ENCODE measurements at regions not wholly inside any gene's neighbourhood (a gene's known extent, or its start where the extent isn't known, plus 50 kb on each side); places are given as distances from the start of the nearest gene placed in this dataset.

DNA sequence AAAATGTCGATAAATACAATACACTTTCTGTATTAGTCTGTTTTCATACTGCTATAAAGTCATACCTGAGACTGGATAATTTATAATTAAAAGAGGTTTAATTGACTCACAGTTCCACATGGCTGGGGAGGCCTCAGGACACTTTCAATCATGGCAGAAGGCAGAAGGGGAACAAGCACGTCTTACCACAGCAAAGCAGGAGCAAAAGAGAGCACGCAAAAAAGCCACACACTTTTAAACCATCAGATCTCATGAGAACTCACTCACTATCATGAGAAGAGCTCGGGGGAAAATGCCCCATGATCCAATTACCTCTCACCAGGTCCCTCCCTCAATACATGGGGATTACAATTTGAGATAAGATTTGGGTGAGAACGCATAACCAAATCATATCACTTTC, 256.7 kb downstream of the ANAPC1 start:
- DNase-seq, result no peak

DNA sequence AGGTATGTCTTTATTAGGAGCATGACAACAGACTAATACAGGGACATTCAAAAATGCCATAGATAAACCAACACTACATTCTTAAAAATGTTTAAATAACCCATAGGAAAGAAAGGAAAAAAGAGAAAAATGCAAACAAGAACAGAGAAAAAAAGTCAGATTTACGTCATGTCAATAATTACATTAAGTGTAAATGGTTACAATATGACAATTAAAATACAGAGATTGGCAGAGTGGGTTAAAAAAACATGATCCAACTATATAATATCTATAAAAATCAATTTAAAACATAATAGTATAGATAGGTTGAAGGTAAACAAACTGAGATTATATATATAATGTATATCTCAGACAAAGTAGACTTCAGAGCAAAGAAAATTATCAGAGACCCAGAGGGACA, 255.8 kb downstream of the ANAPC1 start:
- no peak for DNase-seq

DNA sequence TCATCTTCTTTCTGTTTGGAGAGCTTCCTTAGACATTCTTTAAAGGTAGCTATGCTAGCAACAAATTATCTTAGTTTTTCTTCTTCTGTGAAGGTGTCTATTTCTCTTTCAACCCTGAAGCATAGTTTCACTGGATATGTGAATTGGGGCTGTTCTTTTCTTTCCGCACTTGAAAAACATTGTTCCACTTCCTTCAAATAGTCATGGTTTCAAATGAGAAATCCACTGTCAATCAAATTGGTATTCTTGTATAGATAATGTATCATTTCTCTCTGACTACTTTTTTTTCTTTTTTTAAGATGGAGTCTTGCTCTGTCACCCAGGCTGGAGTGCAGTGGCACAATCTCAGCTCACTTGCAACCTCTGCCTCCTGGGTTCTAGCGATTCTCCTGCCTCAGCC, 254.0 kb downstream of the ANAPC1 start:
- no peak for DNase-seq

DNA sequence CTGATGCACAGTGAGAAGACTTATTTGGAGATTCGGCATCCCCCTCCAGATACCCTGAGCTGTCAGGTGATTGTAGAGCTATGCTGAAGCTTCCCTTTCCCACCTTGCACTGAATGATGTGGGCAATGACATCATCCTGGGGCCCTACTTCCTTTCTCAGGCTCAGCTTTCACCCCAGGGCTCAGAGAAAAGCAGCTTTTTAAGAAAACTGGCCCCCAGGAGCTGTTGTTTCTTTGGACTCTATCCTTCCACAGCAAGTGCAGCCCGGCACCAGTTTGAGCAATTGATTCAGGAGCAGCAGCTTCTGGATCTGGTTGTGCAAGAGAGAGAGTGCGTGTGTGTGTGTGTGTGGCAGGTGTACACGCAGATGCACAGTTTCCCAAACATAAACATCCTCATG, 251.3 kb downstream of the ANAPC1 start:
- DNase-seq, result no peak

DNA sequence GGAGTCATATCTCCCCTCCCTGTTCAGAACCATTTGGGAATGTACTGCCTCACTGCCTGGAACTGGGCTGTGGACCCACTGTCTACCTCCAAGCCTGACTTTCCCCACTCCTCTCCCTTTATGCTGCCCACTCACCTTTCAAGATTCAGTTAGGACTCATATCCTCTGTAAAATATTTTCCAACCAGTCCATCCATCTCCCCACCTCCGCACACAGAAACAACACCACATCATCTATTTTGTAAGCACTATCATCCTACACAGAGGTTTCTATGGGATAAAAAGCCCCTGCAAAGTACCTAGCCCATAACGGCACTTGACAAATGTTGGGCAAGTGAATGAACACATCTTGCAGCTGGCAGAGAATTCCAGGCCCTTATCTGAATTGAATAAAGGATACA, 250.8 kb downstream of the ANAPC1 start:
- DNase-seq, result no peak

DNA sequence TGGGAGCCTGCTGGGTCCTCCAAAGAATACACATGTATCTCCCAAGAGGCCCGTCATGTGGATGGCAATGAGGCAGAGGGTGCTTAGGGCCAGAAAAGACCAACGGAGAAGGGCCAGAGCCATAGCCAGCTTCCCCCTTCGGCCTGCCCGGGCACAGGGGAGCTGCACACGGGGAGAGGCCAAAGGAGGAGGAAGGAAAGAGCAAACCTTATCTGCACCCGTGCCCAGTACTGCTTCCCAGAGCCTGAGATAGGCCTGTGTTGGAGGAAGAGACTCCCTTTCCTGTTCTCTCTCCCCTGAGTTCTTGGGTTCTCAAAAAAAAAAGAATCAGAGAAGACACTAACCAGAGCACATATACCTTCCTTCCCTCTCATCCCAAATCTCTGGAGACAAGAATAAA, 250.3 kb downstream of the ANAPC1 start:
- DNase-seq, result no peak

DNA sequence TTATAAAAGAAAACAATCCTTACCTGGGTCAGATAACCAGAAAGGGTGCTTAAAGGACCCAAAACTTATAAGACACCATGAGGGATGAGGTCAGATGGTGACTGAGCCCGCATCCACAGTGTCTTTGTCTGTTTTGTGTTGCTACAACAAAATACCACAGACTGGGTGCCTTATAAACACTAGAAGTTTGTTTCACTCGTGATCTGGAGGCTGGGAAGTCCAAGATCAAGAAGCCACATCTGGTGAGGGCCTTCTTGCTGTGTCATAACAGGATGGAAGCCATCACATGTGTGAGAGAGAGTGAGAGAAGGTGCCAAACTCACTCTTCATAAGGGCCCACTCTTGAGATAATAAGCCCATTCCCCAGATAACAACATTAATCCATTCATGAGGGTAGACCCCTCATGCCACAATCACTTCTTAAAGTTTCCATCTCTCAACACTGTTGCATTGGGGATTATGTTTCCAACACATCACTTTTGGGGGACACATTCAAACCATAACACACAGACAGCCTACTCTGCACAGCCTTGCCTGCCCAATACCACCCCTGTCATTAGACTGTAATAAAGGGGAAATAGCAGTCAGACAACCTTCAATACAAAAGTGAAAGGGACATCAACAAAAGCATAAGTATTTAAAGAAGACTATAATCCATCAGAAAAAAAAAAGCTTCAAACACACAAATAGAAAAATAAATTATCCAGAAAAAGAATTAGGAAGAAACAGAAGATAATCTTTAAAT, 249.8 kb downstream of the ANAPC1 start:
- DNase-seq, result no peak

DNA sequence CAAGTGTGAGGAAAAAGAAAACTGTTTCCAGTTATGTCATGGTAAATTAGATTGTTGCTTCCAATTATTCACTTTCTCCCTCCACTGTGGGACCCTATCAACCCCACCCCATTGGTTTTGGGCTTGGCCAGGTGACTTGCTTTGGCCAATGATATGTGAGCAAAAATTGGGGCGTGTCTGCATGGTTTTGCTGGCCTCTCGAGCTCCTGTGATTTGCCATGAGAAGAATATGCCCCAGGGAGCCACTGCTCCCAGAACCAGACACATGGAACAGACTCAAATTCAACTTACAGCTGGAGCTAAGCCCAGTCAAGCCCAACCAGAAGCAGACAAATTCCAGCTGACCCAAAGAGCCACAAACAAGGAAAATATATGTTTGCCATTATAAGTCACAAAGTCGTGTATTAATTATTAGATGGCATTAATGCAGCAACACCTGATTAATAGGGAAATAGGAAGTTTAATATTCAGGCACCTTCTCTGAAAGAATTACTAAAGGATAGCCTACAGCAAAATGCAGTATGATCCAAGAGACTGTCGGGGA, 248.9 kb downstream of the ANAPC1 start:
- DNase-seq, result no peak

DNA sequence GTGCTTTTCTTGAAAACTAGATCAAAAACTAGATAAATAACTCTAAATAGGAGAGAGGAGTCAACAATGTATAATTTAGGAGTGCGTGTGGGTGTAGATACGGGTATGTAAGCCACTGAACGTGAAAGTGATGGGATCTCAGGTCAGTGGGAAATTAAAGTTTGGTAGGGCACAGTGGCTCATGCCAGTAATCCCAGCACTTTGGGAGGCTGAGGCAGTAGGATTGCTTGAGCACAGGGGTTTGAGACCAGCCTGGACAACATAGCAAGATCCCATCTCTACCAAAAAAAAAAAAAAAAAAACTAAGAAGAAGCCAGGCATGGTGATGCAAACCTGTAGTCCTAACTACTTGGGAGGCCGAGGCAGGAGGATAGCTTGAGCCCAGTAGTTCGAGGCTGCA, 247.1 kb downstream of the ANAPC1 start:
- DNase-seq, result no peak

DNA sequence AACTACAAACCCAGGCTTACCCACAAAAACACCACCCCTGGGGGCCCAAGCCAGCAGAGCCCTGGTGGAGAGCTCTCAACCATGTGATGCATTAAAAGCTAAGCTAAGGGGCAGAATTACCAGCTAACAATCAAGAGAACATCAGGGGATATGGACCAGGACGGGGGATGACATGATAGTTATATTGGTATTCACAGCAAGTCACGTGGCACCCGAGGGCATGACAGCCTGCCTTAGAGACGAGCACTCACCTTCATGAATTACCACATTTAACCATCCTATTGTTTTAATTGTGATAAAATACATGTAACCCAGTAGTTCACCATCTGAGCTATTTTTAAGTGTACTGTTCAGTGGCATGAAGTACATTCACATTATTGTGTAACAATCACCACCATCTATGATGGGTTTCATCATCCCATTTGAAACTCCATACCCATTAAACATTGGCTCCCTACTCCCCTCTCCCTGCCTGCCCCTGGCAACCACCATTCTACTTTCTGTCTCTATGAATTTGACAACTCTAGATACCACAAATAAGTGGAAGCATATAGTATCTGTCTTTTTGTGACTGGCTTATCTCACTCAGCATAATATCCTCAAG, 245.6 kb downstream of the ANAPC1 start:
- no peak for DNase-seq

DNA sequence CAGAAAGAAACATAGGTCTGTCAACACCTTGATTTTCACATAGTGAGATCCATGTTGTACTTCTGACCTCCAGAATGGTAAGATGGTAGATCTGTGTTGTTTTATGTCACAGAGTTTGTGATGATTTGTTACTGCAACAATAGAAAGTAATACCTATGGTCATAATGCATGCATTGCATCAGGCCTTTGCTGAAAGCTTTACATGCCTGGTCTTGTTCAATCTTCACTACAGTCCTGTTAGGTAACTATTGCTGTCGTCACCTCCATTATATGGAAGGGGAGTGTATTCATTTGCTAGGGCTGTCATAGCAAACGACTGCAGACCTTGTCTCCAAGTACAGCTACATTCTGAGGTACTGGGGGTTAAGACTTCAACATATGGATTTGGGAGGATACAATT, 243.5 kb downstream of the ANAPC1 start:
- no peak for DNase-seq

DNA sequence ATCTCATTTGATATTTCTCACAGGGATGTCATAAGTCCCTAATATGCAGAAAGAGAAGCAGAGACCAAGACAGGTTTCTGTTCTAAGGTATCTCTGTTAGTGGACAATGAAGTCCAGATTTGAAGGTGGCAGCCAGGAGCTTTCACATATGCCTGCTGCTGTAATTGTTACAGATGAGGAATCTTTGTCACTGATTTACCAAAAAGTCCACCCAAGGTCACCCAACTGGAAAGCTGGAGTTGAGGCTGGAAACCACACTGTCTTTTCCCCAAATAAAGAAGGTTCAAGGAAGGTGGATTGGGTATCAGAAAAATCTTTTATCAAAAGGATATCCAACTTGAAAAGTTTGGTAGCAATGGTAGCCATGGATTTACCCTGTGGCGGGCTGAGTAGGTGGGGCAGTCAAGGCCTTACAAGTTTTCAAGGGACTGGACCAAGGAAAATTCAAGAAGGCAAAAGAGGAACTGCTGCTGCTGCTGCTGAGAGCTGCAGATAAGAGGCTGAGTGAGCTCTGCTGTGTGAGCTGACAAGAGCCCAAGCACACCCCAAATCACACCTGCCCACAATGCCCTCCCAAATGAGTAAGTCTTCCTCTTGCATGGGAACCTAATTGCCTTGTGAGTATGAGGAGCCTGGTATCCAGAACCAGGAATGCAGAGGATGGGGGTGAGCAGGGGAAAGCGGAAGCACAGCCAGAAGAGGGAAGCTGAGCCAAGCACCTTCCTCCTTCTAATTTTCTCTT, 241.2 kb downstream of the ANAPC1 start:
- DNase-seq, result no peak

DNA sequence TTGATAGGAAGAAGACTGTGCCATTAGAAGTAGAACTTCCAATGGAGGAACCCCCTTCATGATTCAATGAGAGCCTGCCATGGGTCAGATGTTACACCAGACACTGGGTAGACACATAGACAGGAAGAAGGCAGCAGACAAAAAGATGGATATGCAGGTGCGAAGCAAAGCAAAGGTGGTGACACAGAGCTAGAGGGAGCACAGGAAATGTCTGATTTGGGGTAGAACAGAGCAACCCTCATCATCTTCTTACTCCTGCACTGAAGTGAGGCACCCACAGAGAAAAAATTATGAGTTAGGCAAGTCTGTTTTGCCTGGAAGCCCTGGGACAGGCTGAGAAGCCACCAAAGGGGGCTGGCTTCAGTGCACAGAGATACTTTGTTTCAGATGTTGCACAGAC, 240.2 kb downstream of the ANAPC1 start:
- DNase-seq, result no peak

DNA sequence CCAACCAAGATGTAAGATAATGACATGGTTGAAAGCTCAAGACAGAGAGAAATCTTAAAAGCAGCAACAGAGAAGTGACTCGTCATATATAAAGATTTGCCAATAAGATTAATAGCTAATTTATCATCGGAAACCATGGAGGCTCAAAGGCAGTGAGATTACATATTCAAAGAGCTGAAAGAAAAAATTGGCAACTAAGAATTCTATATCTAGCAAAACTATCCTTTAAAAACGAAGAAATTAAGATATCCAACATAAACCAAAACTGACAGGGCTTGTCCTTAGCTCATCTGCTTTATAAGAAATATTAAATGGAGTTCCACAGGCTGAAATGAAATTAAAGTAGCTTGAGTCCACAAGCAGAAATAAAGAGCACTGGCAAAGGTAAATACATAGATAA, 236.6 kb downstream of the ANAPC1 start:
- DNase-seq, result no peak

DNA sequence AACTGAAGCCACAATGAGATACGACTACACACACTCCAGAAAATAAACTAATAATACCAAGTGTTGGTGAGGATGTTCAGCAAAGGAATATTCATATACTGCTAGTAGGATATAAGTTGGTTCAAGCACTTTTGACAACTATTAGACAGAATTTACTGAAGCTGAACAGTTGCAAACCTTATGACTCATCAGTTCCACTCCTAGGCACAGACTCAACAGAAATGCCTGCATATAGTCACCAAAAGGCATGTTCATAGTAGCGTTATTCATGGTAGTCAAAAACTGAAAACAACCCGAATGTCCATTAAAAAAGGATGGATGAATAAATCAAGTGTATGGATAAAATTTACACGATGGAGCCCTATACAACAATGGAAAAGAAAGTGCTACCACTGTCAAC, 232.0 kb downstream of the ANAPC1 start:
- no peak for DNase-seq

DNA sequence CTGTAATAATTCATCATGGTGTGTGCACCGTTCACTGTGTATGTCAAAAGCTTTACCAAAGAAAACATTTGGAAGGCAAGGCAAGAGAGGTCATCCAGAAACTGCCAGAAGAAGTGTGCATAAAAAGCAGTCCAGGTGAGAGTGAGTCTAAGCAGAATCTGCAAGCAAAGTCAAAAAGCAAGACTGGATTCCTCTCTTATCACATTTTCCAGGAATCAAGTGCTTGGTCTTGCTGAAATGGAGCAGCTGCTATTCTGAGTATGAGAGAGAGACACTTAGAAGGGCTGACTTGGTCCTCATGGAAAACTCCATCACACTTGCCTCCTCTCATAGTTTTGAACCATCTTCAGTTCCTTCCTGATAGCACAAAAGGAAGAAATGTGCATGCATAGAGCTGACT, 231.3 kb downstream of the ANAPC1 start:
- DNase-seq, result no peak

DNA sequence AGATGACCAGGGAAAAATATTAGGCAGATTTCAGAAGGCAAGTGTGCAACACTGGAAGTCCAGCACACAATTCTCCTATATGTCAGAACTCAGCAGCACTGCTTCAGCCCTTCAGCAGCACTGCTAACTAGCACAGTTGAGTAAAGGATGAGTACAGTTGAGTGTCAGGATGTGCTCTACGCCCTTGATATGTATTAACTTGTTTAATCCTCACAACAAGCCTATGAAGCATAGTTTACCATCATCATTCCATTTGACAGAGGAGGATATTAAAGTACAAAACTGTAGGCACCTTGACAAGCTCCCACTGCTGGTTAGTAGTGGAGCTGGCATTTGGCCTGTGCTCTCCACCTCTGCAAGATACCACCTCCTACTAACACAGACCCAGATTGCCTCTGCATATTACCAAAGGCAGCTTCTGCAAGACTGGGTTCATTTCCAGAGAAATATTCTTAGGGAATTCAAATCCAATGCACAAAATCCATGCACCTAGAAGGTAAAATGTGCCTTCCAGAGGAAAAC, 230.8 kb downstream of the ANAPC1 start:
- DNase-seq, result no peak

DNA sequence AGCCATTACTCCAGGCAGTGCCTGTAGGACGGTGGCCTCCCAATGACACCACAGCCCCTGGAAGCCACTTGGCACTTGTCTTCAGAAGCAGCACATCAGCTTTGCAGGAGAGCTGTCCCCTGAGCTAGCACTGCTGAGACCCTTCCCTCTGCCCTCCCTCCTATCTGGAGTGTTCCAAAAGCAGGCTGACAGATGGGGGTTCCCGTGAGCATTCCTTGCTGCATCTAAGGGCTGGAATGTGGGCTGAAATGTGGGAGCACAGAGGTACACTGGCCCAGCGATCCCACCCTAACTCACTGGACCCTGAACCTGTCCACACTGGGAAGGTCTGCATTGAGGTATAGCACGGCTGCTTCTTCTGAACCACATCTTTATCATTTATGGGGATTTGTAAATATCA, 230.1 kb downstream of the ANAPC1 start:
- no peak for DNase-seq

DNA sequence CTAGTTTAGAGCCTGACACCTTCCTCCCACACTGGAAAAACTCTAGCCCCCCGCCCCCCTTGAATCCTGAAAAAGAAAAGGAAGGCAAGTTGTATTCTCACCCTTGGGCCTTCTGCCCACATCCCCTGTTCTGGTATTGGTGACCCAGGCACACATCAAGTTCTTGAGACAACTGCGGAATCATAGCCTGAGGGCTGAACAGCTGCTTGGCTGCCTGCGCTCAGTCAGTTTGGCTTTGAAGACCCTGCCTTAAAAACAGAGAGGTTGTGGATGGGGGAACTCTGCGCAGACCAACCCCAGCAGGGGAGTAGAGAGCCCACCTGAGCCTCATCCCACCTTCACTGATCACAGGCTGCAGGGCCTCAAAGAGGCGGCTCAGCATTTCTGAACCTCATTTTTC, 229.2 kb downstream of the ANAPC1 start:
- DNase-seq, result no peak

DNA sequence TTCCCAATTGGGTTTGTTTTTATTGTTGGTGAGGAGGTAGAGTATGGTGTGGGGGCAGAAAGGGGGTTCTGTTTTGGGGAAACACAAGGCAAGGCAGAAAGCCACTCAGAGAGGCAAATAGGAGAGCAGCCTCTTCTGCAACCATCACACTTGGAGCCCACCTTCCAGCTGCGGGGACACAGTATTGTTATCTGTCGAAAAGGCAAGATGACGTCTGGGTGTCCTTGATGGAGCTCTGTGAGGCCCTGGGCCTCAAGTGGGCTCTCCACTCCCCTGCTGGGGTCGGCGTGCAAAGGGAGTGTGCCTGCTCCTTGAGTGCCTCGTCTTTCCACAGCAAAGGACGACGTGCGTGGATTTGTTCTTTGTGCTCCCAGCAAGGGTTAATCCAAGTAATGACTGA, 227.6 kb downstream of the ANAPC1 start:
- DNase-seq, result no peak

DNA sequence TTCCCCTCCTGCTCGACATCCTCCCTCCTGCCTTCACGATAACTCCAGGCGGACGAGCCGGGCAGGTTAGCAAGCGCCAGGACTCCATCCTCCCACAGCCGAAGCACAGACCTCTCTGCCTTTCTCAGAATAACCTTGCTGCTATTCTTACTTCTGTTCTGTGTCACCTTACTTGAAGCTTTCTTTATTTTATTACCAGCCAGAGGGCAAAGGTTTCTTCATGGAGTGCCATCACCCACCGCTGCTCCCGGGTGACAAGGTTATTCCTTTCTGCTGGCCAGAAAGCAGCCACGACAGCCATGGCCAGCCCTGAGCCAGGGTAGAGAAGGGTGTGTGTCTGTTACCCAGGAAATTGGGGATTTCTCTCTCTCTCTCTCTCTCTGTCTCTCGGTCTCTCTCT, 227.1 kb downstream of the ANAPC1 start:
- no peak for DNase-seq

DNA sequence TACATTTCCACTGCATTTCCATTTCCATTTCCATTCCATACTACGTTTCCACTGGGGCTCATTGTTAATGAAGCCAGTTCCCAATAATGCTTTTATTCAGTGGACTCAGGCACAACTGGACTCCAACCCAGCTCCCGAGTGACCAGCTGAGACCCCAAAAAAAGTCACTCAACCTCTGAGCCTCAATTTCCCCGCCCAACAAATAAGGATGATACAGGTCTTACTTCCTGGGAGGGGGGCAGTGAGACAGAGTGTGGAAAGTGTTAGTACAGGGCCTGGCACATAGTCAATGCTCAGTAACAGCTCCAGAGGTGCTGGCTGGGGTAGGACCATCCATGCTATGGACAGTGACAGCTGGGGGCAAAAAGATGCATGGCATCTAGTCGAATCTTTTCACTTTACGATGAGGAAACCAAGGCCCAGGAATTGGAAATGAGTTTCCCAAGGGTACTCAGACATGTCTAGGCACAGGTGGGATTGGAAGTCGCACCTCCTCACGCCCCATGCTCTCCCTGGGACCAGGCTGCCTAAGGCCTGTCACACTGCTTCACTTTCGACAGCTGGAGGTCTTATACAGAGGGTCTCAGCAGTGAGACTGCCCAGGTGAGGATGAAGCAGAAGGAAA, 226.5 kb downstream of the ANAPC1 start:
- no peak for DNase-seq
